Activated T-cell treated with anti-CD3 and anti-CD28 coated beads for 4 hours (primary cell): ENCODE measurements at regions not wholly inside any gene's neighbourhood (a gene's known extent, or its start where the extent isn't known, plus 50 kb on each side); places are given as distances from the start of the nearest gene placed in this dataset.

Source experiments
- DNase-seq: peaks from one replicate; pipeline ENCODE4 v3.0.0-alpha.2; 2020

- DNase-seq: no peak
These were observed 61.9 kb upstream of the PTPRZ1 start for GRCh38 chr7:121810831-121811672.

- no peak for DNase-seq
These were observed 65.9 kb upstream of the PTPRZ1 start for GRCh38 chr7:121807078-121807477.

GRCh38 chr7:121803039-121803438 is 69.9 kb upstream of the PTPRZ1 start:
- DNase-seq: no peak

GRCh38 chr7:121800916-121801675 is 71.9 kb upstream of the PTPRZ1 start:
- no peak for DNase-seq

- DNase-seq: no peak
These were observed 74.1 kb upstream of the PTPRZ1 start for GRCh38 chr7:121798896-121799295.

- DNase-seq: no peak
These were observed 74.5 kb upstream of the PTPRZ1 start for GRCh38 chr7:121798453-121798840.

- no peak for DNase-seq
These were observed 75.1 kb upstream of the PTPRZ1 start for GRCh38 chr7:121797657-121798452.

GRCh38 chr7:121796936-121797656 is 75.9 kb upstream of the PTPRZ1 start:
- DNase-seq: no peak

- no peak for DNase-seq
These were observed 76.6 kb upstream of the PTPRZ1 start for GRCh38 chr7:121796381-121796780.

GRCh38 chr7:121795736-121796135 is 77.2 kb upstream of the PTPRZ1 start:
- no peak for DNase-seq

- no peak for DNase-seq
These were observed 79.2 kb upstream of the PTPRZ1 start for GRCh38 chr7:121793716-121794115.

- no peak for DNase-seq
These were observed 95.3 kb upstream of the PTPRZ1 start for GRCh38 chr7:121777672-121778071.

GRCh38 chr7:121774563-121774962 is 98.4 kb upstream of the PTPRZ1 start:
- no peak for DNase-seq

GRCh38 chr7:121766676-121767075 is 106.3 kb upstream of the PTPRZ1 start:
- DNase-seq: no peak

- DNase-seq: no peak
These were observed 111.6 kb upstream of the PTPRZ1 start for GRCh38 chr7:121761399-121761798.

GRCh38 chr7:121755818-121756552 is 117.0 kb upstream of the PTPRZ1 start:
- no peak for DNase-seq

- DNase-seq: no peak
These were observed 117.7 kb upstream of the PTPRZ1 start for GRCh38 chr7:121755286-121755685.

- no peak for DNase-seq
These were observed 119.0 kb upstream of the PTPRZ1 start for GRCh38 chr7:121753944-121754343.

- DNase-seq: no peak
These were observed 120.3 kb upstream of the PTPRZ1 start for GRCh38 chr7:121752706-121753105.

- no peak for DNase-seq
These were observed 124.4 kb upstream of the PTPRZ1 start for GRCh38 chr7:121748546-121748945.

GRCh38 chr7:121745856-121746255 is 127.1 kb upstream of the PTPRZ1 start:
- no peak for DNase-seq

GRCh38 chr7:121744877-121745276 is 128.1 kb upstream of the PTPRZ1 start:
- DNase-seq: no peak
